Endothelial cell of umbilical vein (primary cell): ENCODE measurements at regions not wholly inside any gene's neighbourhood (a gene's known extent, or its start where the extent isn't known, plus 50 kb on each side); places are given as distances from the start of the nearest gene placed in this dataset.

Experiments used
- BruUV-seq: library from RNA; stranded (reverse); fragments of 400-500 nt; replicated peaks from 2 replicates; lab custom pipeline; 2021; lab: Mats Ljungman, UMichigan
- CTCF ChIA-PET: fragments of 300-600, 350-600 bp; sonication (Branson Sonifier 250); formaldehyde crosslinking; loops from one replicate; lab custom pipeline; 2021; ENCODE audit warnings: antibody characterized with exemption, inconsistent platforms; lab: Charles Lee
- POLR2A ChIA-PET: fragments of 300-600, 350-600 bp; sonication (Branson Sonifier 250); formaldehyde crosslinking; loops from one replicate; lab custom pipeline; 2021; ENCODE audit warnings: antibody characterized with exemption, inconsistent platforms; lab: Charles Lee
- DNase-seq: peaks from one replicate; pipeline ENCODE4 v3.0.0-alpha.2; 2011; ENCODE audit warnings: low read depth, low spot score
- FAIRE-seq: peaks from 2 replicates; lab custom pipeline; 2011; peaks lifted over from hg19 to GRCh38; lab: Jason Lieb, UNC
- H2AFZ ChIP-seq: 2 replicates; pipeline ENCODE4 v1.6.0; 2012; ENCODE audit warnings: low read depth, low read length, control low read depth, inconsistent platforms
- H3K27ac ChIP-seq: 2 replicates; pipeline ENCODE4 v1.5.1; 2011; ENCODE audit warnings: low read depth, mild to moderate bottlenecking, control low read depth, low read length, moderate library complexity; ENCODE audit not compliant: insufficient read depth
- H3K27me3 ChIP-seq, 2 experiments: 2 replicates each; pipeline versions ENCODE4 v1.6.0 to v1.6.1; 2011; ENCODE audit warnings: low read length in 2 of 2, mixed read lengths in 1 of 2; ENCODE audit not compliant: control insufficient read depth in 2 of 2, insufficient read depth in 2 of 2
- H3K36me3 ChIP-seq, 2 experiments: 2 replicates in 1 of 2; 3 replicates in 1 of 2; pipeline ENCODE4 v1.5.1; 2011; ENCODE audit warnings: low read length in 2 of 2, mild to moderate bottlenecking in 1 of 2, moderate library complexity in 1 of 2; ENCODE audit not compliant: control insufficient read depth in 2 of 2, insufficient read depth in 2 of 2; ENCODE audit errors: extremely low read depth in 1 of 2
- H3K4me1 ChIP-seq: 3 replicates; pipeline ENCODE4 v1.5.1; 2011; ENCODE audit warnings: mild to moderate bottlenecking, low read length; ENCODE audit not compliant: control insufficient read depth, insufficient read depth; ENCODE audit errors: extremely low read depth
- H3K4me2 ChIP-seq: 2 replicates; pipeline ENCODE4 v1.6.1; 2011; ENCODE audit warnings: low read length, control low read depth, mixed read lengths; ENCODE audit not compliant: insufficient read depth
- H3K4me3 ChIP-seq, 3 experiments: fragments of 200-600 bp in 1 of 3; sonication (generic), shearing (Covaris generic) in 1 of 3; replicated peaks in 1 of 3; 2 replicates each; pipeline ENCODE4 v1.5.1; 2011 to 2016; ENCODE audit warnings: control low read depth in 3 of 3, low read length in 3 of 3, mild to moderate bottlenecking in 2 of 3, inconsistent platforms in 1 of 3, low read depth in 1 of 3, moderate library complexity in 1 of 3; ENCODE audit not compliant: insufficient read depth in 1 of 3
- H3K79me2 ChIP-seq: 2 replicates; pipeline ENCODE4 v1.6.0; 2012; ENCODE audit warnings: low read length, inconsistent platforms; ENCODE audit not compliant: control insufficient read depth, insufficient read depth
- H3K9ac ChIP-seq: replicated peaks from 2 replicates; pipeline ENCODE3; 2011; ENCODE audit warnings: low read length, control low read depth; ENCODE audit not compliant: insufficient read depth; ENCODE audit errors: extremely low read depth
- H3K9me1 ChIP-seq: replicated peaks from 3 replicates; pipeline ENCODE4 v1.6.0; 2011; ENCODE audit warnings: mild to moderate bottlenecking, low read length; ENCODE audit not compliant: control insufficient read depth, insufficient read depth; ENCODE audit errors: extremely low read depth
- H3K9me3 ChIP-seq: replicated peaks from 2 replicates; pipeline ENCODE4 v1.5.1; 2012; ENCODE audit warnings: low read length, inconsistent platforms; ENCODE audit not compliant: control insufficient read depth, insufficient read depth
- H4K20me1 ChIP-seq: replicated peaks from 2 replicates; pipeline ENCODE3; 2011; ENCODE audit warnings: mild to moderate bottlenecking, low read length; ENCODE audit not compliant: control insufficient read depth, insufficient read depth; ENCODE audit errors: extremely low read depth
- EZH2 ChIP-seq: IDR thresholded peaks from 2 replicates; pipeline ENCODE4 v1.6.1; 2012; ENCODE audit warnings: borderline replicate concordance, low read depth, mild to moderate bottlenecking, moderate library complexity, low read length, inconsistent platforms; ENCODE audit not compliant: severe bottlenecking
- FOS ChIP-seq: IDR thresholded peaks from 2 replicates; pipeline ENCODE4 v1.6.1; 2011; ENCODE audit warnings: mild to moderate bottlenecking, low read length, moderate library complexity, borderline replicate concordance; ENCODE audit not compliant: insufficient read depth
- GATA2 ChIP-seq: IDR thresholded peaks from 2 replicates; pipeline ENCODE4 v1.7.0; 2011; ENCODE audit warnings: low read depth, mild to moderate bottlenecking, moderate library complexity, mixed read lengths, low read length; ENCODE audit not compliant: insufficient read length, insufficient read depth
- JUN ChIP-seq: IDR thresholded peaks from 2 replicates; pipeline ENCODE4 v1.6.1; 2011; ENCODE audit warnings: borderline replicate concordance, low read depth; ENCODE audit not compliant: insufficient read length, insufficient read depth
- MYC ChIP-seq: IDR thresholded peaks from one replicate; pipeline ENCODE4 v1.6.1; 2011; ENCODE audit warnings: mild to moderate bottlenecking, low read depth, low read length
- POLR2A ChIP-seq: IDR thresholded peaks from 2 replicates; pipeline ENCODE4 v1.6.1; 2012; ENCODE audit warnings: low read depth, mild to moderate bottlenecking, control low read depth, low read length
- POLR2AphosphoS5 ChIP-seq: IDR thresholded peaks from 2 replicates; pipeline ENCODE4 v1.6.1; 2012; ENCODE audit warnings: low read depth, mild to moderate bottlenecking, control low read depth, low read length, moderate library complexity; ENCODE audit not compliant: insufficient read depth
- dilution Hi-C: fragments of 300-500 bp; cut with MboI; formaldehyde crosslinking; loops from one replicate; pipeline ENCODE4 v1.15.0; 2019; ENCODE audit warnings: low sequenced_read_pairs; ENCODE audit not compliant: extremely low pct_ligation_motif_present
- intact Hi-C: fragments of 100-400 bp; cut with micrococcal nuclease; formaldehyde crosslinking; loops from one replicate; pipeline ENCODE4 v1.10.0; 2022
- TF ChIP-seq, protein P1 (sequence below), 2 donors: IDR thresholded peaks; 1 replicate in 1 of 2; 2 replicates in 1 of 2; pipeline ENCODE4 v1.5.1; 2011; ENCODE audit warnings: low read length in 2 of 2, mild to moderate bottlenecking in 2 of 2, moderate library complexity in 2 of 2, control low read depth in 1 of 2, inconsistent platforms in 1 of 2, low read depth in 1 of 2; ENCODE audit not compliant: insufficient read depth in 1 of 2; ENCODE audit errors: extremely low read depth in 1 of 2
- TF ChIP-seq, protein P2 (sequence below): IDR thresholded peaks from 2 replicates; pipeline ENCODE4 v1.6.1; 2011; ENCODE audit not compliant: insufficient read depth, insufficient read length

DNA sequence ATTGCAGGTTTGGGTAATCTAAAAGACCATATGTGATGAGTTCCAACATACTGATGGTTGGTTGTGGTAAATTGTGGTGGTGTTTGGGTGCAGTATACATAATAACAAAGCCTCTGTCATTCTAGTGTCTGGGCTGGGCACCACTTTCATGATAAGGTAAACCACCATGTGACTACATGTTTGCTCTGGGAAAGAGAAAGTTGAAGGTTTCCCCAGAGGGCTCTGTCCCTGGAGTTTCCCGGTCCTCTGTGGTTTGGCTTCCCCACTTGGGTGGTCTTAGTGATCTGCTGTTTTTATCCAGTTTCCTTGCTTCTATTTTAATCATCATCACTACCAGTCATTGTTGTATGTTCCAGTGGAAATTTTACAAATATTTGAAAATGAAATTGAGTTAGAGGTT lies 55.9 kb upstream of the TSPAN2 start:
- CTCF ChIA-PET, result interaction anchor here (0.7 to 0.9 kb wide), 2 partner anchors 20 to 31 kb away, joined by 3 to 5 read pairs; no protein-coding TSS in a partner anchor
- H3K4me3 ChIP-seq, result no peak overlapping the region
- FAIRE-seq, result no peak

More for the DNA sequence above, 55.9 kb upstream of the TSPAN2 start:
- Histone ChIP-seq H3K79me2 (no peaks in the 10 kb centered on the region), H3K4me1 (no peaks in the 10 kb centered on the region), H3K9me1 (no peaks in the 10 kb centered on the region), H2AFZ (no peak overlapping the region), H3K27ac (no peak overlapping the region), H3K36me3 (no peaks in the 10 kb centered on the region), H3K9me3 (no peaks in the 10 kb centered on the region), H3K9ac (no peak overlapping the region), H4K20me1 (no peaks in the 10 kb centered on the region), H3K27me3 (peaks cover 0 to 2% of the 10 kb centered on the region in 2 experiments), H3K4me2 (no peak overlapping the region)
- no peak for DNase-seq
- BruUV-seq, result no TSS peak
- POLR2A ChIA-PET, result no interaction called here
- intact Hi-C loops, result no loop called here
- TF ChIP-seq, protein P1, sequence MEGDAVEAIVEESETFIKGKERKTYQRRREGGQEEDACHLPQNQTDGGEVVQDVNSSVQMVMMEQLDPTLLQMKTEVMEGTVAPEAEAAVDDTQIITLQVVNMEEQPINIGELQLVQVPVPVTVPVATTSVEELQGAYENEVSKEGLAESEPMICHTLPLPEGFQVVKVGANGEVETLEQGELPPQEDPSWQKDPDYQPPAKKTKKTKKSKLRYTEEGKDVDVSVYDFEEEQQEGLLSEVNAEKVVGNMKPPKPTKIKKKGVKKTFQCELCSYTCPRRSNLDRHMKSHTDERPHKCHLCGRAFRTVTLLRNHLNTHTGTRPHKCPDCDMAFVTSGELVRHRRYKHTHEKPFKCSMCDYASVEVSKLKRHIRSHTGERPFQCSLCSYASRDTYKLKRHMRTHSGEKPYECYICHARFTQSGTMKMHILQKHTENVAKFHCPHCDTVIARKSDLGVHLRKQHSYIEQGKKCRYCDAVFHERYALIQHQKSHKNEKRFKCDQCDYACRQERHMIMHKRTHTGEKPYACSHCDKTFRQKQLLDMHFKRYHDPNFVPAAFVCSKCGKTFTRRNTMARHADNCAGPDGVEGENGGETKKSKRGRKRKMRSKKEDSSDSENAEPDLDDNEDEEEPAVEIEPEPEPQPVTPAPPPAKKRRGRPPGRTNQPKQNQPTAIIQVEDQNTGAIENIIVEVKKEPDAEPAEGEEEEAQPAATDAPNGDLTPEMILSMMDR (IDR thresholded peaks at IDR 0.05; ENCODE audit: extremely low read depth in 1 of 2, insufficient read depth in 1 of 2, low read depth in 1 of 2, low read length in 2 of 2), result no peak
- TF ChIP-seq EZH2 (no peak), MYC (no peak), POLR2AphosphoS5 (no peak), POLR2A (no peak), GATA2 (no peak), JUN (no peak), FOS (no peak)
- TF ChIP-seq, protein P2, sequence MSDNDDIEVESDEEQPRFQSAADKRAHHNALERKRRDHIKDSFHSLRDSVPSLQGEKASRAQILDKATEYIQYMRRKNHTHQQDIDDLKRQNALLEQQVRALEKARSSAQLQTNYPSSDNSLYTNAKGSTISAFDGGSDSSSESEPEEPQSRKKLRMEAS, result no peak
- dilution Hi-C loops, result no loop called here
